SKM-1 (cell line): ENCODE measurements at regions not wholly inside any gene's neighbourhood (a gene's known extent, or its start where the extent isn't known, plus 50 kb on each side); places are given as distances from the start of the nearest gene placed in this dataset.
A peak's percentile ranks its signal among the peaks of the same experiment; 100 is the strongest.

ENCODE experiments used
- DNase-seq: peaks from one replicate; lab custom pipeline; 2025; ENCODE audit not compliant: unreplicated experiment; lab: John Stamatoyannopoulos, UW

DNA sequence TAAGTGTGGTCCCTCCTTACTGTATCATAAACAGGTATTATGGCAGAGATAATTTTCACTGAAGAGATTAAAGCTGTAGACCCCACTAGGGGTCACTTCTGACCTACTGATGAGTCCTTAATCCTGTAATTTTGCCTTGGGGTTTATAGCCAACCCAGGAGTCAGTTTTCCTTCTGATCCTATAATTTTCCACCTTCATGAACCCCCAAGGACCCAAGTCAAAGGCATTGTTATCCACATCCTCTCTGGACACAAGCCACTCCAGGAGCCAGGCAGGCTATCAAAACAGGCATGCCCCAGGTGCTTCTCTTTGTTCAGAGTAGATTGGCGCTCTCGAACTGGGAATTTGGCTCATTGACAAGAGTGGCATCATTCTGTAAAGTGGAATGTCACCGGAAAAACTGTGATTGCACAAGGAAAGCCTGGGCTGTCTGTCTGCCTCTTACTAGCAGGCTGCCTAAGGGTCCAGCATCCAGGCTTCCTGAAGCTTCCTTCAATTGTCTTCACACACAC, 1523.2 kb upstream of the FLRT2 start:
- DNase-seq, result no peak

- DNase-seq, result no peak
Observed at GRCh38 chr14:84013424-84013823, 1516.5 kb upstream of the FLRT2 start.

GRCh38 chr14:84017495-84017894, 1512.4 kb upstream of the FLRT2 start:
- DNase-seq, result no peak

- no peak for DNase-seq
Observed at GRCh38 chr14:84021433-84021832, 1508.5 kb upstream of the FLRT2 start.

GRCh38 chr14:84024231-84024820, 1505.6 kb upstream of the FLRT2 start:
- DNase-seq, result no peak

DNA sequence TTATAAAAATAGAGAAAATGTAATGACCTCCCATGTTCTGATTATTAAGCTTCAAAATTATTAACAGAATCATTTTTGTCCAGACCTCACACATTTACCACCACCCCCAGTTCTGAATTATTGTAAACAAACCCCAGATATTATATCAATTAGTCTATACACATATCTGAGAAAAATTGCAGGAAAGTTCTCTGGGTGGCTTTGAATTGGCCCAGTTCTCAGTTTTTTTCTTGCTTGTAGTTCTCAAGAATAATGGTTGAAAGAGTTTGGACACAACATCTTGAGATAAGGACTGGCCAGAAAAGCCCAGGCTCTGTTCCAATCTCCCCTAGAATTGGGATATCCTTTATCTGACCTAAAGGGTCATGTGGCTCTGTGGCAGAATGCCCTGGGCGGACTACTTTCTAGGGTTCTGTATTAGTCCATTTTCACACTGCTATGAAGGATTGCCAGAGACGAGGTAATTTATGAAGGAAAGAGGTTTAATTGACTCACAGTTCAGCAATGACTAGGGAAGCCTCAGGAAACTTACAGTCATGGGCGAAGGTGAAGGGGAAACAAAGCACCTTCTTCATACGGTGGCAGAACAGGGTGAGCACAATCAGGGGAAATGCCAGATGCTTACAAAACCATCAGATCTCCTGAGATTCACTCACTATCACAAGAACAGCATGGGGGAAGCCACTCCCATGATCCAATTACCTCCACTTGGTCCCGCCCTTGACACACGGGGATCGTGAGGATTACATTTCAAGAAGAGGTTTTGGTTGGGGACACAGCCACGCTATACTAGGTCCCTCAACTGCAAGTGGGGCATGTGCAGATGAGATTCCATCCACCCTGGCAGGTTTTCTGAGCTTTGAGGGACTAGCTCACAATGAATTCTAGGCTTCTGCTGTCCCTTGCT, 1504.6 kb upstream of the FLRT2 start:
- DNase-seq, result no peak

DNA sequence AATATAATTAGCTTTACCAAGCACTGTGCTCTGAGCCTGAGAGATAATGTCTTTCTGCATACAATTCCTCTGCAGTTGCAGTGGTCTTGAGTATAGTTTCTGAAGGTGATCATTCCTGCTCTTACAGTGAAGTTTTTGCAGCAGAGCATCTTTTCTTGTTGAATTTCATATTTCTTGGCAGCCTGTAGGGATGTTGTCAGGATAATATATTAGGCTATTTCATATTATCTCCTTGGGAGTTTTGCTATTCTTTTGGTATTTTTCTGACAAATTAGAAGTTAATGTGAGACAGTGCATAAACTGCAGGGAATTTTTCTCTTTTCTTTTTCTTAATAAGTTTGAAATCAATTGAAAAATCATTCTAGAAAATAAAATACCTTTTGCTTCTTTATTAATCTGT, 1502.6 kb upstream of the FLRT2 start:
- no peak for DNase-seq

DNA sequence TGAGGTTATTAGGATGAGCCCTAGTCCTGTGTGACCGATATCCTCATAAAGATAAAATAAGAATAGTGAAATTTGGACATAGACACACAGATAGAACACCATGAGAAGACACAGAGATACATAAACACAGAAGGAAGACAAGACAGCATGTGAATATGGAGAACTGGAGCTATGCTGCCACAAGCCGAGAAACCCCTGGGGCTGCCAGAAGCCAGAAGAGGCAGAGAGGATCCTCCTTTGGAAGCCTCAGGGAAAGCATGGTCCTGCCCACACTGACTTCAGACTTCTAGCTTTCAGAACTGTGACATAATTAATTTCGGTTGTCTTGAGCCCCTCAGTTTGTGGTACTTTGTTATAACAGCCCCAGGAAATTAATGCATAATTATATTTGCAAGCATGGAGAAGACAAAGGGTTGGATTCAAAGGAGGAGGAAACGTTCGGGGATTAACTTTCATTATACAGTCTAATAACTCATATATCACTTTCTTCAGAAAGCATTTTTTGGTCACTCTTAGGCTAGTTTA, 1501.8 kb upstream of the FLRT2 start:
- DNase-seq, result no peak

DNA sequence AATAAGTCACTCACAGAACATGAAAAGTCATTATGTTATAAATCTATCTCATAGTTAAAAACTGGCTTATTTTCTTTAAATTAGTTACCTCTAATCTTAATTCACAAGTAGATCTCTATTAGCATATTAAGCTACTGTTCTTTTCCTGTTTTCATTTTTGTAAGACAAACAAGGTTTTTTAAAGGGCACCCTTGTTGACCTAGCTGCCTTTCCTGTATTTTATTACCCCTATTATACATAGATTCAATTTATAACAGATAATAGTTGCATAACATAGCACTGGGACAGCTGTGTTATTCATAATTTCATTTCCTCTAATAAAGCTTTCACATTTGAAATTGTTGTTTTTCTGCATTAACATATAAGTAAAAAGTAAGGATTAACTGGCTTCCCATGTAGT, 1500.7 kb upstream of the FLRT2 start:
- DNase-seq, result no peak

DNA sequence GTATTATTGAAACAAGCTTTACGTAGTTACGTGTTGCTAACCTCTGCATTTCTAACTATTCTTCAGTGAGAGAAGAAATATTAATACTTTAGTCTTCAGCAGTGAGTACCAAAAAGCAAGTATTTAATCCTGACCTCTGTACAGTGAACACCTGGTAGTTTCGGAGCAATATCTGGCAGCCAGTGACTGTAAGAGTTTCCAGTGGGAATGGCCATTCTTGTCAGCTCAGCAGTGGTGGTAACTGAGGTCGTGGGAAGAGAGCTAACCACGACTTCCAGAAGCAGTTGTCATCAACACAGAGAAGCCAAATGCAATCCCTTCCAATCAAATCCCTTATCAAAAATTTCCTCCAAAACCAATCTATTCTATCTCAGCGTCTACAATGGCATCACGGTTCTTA, 1500.2 kb upstream of the FLRT2 start:
- DNase-seq, result no peak

- peak; percentile 9 for DNase-seq
Observed at GRCh38 chr14:84036840-84037239, 1493.1 kb upstream of the FLRT2 start.

DNA sequence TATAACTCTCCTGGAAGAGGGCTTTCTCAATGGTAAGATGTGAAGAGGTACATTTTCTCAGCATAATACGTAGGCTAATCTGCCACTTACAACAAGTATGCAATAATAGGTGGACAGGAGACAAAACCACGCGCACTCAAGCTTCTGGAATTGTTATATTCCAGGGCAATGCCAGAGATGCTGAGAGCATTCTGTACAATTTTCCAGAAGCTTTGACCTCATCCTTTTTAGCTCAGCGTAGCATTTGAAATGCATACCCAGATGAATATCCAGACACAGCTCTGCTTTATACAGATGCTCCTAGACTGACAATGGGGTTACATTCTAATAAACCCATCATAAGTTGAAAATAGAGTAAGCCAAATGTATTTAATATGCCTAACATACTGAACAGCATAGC, 1492.4 kb upstream of the FLRT2 start:
- no peak for DNase-seq

DNA sequence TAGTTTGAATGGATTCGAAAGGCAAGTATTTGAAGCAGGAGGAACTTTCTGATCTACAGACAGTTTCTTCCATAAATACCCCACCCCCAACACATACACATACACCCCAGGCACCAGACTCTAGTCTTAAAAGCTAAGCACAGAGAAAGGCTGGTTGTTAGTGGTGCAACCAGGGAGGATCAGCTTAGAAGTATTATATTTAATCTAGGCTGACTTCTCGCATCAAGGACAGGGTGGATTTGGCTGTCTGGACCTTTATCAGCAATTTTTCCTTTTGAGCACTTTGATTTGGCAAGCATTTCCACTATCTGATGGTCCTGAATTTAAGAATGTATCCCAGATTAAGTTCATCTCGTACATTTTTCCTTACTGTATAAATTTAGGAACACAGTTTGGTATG, 1489.8 kb upstream of the FLRT2 start:
- DNase-seq, result no peak

GRCh38 chr14:84041421-84041820, 1488.5 kb upstream of the FLRT2 start:
- DNase-seq, result no peak

DNA sequence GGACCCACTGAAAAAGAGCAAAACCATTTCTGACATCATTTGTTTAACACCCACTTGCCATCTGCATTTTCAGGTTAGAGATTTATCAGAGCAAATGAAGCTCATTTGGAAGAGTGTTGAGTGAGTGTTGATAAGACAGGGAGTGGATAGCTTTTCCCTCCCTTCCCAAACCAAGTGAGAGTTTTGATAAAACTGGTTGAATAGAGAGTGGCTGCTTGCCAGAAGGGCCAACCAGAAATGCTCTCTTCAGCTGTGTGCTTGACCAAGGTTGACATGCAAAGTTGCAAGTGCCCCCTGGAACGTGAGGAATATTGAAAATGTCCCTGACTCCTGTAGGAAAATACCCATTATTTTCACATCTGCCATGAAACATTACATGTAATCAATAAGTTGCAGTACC, 1487.0 kb upstream of the FLRT2 start:
- no peak for DNase-seq

DNA sequence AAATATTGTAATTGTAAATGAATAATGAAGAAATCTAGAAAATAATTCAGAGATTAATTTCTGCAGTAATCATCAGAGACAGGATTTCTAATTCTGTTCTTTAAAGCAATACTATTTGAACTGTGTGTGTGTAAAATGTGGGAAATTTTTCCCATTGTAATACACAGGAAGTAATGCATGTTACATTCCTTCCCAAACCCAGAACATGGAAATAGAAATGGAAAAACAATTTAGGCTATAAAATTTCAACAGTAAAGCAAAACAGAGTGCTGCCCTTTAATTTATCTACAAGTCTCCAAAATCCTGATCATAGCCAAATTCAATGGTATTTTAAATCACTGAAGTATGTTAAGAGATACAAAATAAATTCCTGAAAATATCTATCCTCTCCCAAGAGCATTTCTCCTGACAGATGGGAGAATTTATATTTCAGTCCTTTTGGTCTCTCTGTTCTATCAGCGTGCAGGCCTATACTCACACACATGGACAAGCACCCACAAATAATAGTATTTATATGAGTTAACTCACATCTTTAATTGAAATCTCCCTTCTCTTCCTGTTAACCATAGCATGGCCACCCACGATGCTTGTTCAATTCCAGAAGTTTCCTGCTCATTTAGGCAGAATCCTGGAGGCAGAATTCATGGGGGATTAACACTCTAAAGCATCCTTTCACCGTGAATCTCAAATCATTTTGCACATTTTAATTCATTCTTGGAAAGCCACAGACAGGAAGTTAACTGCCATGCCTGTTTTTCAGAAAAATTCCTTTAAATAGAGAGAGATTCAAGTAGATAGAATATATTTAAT, 1465.4 kb upstream of the FLRT2 start:
- DNase-seq, result no peak

- no peak for DNase-seq
Observed at GRCh38 chr14:84065811-84066210, 1464.1 kb upstream of the FLRT2 start.

DNA sequence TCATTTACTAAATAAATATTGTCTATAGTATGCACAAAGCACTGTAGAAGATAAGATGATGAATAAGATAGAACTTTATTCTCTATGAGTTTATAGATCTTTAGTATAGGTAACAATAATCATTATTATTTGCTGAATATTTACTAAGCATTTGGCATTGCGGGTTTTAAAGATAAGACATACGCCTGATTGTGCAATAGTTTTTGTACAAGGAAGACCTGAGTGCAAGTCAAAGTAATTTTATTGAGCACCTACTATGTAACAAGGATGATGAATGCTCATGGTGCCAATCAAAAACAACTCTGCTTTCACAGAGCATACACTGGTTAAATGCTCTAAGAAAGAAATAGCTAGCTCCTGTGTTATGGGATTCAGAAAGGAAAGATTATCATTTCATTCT, 1461.7 kb upstream of the FLRT2 start:
- no peak for DNase-seq

DNA sequence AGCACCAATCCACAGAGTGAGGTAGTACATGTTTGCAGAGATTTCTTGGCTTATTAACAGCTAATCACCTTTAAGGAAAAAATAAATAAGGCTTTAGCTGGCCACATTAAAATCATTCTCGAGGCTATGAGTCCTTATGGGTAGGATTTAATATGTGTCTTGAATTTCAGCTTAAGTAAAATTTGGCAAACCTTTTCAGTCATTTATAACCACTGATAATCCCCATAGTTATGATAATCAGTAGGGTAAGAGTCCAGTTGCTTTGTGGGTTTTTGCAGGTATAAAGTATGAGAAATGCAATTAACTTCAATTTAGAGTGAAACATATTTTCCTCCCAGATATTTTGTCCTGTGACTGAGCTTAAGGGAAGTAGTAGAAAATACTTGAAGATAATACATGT, 1458.9 kb upstream of the FLRT2 start:
- no peak for DNase-seq

- no peak for DNase-seq
Observed at GRCh38 chr14:84074626-84075025, 1455.3 kb upstream of the FLRT2 start.

- DNase-seq, result no peak
Observed at GRCh38 chr14:84080944-84081343, 1449.0 kb upstream of the FLRT2 start.
